Myocyte (in vitro differentiated cells): ENCODE measurements at regions not wholly inside any gene's neighbourhood (a gene's known extent, or its start where the extent isn't known, plus 50 kb on each side); places are given as distances from the start of the nearest gene placed in this dataset.
"Not testable (repeated sequence)": the region's sequence is repeated elsewhere in the genome, so short reads cannot be mapped to it uniquely, and the experiment has no call there.

Experiments
- DNase-seq: peaks from one replicate; pipeline ENCODE4 v3.0.0-alpha.2; 2012; ENCODE audit warnings: low read depth

DNA sequence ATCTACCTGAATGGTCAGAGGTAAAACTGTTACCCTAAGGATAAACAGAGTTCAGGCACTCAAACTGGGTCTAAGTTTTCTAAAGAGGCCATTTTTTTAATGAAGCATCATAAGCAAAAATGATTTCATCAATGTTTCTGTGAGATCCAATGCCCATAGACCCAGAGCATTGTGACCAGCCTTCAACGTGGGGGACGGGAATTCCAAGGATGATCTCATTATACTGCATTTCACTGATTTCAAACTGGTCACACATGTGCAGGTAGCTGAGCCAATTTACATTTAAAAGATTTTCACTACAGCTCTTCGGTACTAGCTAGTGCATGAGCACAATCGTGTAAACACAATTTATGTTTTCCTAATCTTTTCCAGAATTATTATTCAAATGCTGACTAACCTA, 472.9 kb downstream of the DIPK2A start:
- DNase-seq = no peak

DNA sequence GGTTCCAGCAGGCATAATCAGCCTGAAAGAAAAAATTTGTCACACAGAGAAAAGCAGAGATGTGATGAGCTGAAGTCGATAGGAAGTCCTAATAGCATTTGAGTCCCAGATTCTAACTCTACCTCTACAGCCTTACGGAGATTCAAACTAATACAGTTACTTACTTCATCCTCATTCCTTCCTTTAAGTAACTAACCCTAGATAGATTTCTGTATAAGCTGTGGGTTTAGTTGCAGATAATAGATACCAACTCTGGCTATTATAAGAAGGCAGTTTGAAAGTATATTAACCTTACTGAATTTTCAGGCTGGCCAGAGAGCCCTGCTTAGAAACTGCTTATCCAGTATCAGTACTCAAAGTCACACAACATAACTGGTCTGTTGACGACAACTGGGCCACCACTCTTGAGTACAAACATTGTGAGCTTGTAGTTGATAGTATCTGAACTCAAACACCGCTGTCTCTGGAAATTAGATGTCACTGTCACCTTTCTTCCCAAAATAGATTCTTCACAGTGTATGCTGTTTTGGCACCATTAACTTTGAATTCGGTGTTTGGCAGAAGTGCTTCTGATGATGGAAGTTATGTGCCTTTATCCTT, 484.3 kb downstream of the DIPK2A start:
- no peak for DNase-seq

DNA sequence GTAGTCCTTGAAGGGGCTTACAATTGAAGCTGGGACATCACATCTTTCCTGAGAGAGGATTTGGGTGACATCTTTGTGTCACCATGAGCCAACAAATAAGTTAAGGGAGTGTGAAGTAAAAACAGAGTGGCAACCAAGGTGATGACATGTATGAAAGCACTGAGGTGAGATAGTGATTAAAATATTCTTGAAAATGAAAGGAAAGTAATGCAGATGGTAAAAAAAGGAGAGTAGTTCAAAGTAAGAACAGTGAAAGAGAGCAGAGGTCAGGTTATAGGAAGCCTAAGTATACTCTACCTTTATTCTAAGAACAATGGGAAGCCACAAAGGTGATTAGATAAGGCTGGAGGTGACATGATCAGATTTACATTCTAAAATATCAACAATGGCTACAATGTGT, 486.1 kb downstream of the DIPK2A start:
- DNase-seq = no peak

DNA sequence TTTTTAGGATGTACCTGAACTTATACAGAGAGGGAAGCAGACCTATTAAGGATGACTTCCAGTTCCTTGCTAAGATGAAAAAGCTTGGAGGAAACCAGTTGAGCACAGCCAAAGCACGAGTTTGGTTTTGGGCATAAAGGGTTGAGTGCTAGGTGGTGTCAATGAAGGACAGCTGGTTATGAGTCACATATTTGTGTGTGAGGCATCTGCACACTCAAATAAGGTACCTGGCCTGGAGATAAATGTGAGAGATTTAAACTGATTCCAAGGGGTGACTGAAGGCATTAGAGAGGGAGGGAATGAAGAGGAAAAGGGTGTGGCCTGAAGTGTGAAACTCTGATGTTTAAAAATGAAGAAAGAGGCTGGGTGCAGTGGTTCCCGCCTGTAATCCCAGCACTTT, 486.7 kb downstream of the DIPK2A start:
- DNase-seq = no peak

DNA sequence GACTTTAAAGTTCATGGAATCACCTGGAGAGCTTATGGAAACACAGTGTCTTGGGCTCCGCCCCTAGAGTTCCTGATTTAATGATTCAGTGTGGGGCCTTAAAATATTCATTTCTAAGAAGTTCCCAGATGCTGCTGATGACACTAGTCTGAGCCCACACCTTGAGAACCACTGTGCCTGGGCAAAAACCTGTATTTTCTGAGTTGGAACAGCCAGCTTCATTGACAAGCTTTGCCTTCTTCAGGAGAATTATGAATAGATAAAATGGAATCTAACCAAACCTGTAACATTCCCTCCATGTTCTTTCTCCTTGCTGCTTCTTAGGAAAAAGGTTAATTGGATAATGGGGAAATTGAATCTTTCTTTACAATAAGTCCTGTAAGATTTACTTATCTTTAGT, 490.7 kb downstream of the DIPK2A start:
- no peak for DNase-seq

DNA sequence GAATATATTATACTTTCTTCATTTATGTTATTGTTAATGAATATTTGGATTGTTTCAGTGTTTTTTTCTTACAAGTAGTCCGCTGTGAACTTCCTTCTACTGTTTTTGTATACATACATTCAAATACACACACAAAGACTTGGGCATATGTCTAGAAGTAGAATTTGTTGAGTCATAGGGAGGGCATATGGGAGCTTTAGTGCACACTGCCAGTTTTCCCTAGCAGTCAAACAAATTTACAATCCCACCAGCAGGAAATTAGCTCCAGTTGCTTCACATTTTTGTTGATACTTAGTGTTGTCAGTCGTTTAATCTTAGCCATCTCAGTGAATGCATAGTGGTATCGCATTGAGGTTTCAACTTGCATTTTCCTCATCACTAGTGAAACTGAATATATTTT, 492.3 kb downstream of the DIPK2A start:
- DNase-seq = no peak

DNA sequence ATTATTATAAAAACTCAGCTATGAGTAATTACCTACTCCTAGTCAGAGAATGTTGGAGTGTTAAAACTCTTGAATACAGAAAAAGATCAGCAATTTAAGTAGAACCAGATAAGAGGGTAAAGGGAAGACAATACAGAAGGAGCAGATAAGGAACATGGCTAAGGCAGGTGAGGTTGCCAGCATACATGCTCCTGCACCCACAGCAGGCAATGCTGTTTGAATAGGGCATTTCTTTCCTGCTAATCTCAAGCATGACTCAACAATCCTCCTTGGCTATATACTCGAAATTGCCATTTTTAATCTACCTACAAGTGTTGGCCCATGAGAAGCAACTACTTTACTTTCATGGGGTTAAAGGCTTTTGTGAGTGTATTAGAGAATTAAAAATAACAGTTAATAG, 494.5 kb downstream of the DIPK2A start:
- no peak for DNase-seq

DNA sequence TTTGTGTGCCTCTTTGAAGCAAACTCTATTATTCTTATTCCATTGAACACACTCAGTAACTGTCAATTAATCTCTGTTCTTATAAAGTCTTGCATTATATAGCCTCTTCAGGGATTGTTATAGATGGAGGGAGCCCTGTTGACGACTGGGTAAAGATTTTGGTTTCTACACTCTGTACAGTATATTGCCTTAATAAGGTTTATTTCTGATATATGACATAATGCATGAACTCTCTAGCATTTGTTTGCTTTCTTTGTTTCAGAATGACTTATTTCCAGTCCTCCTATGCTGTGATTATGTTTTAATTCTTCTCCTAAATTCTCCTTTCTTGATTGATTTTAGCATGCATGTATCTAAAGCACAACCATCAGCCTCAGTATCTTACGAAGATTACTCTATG, 494.9 kb downstream of the DIPK2A start:
- no peak for DNase-seq

DNA sequence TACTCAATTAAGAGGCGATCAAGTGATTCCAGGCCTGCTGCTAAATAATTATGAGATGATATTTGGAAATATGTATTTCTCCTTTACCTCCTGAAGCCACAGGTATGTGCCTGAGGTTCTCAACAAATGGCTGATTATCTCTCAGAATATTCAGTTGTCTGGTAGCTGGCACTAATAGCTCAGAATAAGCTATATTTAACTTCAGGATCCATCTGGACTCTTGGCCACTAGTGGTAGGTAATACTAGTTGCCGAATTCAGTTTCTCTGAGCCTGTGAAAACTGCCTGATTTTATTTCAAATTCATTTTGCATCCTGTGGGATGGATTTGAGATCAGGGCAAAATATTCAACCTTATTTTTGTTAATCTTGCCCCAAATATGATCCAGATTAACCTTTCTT, 499.0 kb downstream of the DIPK2A start:
- DNase-seq = peak; percentile 7

DNA sequence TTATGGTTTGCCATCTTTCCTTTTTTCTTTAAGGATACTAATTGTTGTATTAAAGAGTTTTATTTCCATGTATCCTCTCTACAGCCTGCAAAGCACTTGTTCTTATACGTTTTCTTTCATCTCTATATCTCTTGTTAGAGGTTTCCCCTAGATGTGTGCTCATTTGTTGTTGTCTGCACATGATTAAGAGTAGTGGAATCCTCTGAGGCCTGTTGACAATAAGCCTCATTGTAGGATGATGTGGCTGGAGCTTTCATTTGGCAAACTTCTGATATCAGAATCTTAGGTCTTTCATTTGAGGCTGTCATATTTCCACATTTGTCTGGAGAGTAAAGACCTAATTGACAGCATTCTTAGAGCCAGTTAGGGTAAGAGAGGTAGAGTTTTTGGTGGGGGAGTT, 506.0 kb downstream of the DIPK2A start:
- no peak for DNase-seq

DNA sequence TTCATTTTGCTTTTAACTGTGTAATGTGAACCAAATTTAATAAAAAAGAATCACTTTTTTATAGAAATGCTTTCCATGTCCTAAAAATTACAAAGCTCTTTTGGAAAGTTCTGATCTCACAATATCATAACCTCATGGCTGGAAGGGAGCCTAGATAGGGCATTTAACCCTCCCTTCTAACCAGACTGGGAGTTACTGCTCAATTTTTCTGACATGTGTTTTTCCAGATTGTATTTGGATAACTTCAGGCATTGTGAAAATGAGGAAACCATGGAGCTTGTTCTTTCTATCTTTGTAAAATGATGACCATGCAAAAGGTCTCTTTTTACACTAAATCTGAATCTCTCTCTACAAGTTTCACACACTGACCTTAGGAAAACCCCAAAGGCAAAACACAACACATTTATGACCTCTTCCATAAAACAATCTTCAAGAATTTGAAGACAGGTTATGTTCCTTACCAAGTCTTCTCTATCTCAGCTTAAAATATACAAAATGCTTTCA, 508.8 kb downstream of the DIPK2A start:
- DNase-seq = no peak

DNA sequence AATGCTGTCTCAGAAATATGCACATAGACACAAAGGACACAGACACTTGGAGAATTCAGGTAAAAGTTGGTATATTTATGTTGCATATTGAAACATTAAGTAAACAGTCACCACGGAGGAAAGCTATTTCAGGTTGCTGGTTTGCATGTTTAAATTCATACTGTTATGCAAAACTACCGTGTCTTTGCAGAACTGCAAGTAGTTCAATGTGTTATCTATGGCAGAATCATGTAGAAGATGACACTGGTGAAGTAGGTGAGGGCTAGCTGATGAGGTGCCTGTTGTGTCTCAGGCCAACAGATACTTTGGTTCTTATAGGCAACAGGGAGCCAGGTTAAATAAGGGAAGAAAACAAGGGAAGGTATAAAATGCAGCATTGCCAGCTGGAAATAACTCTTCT, 511.3 kb downstream of the DIPK2A start:
- DNase-seq = no peak

DNA sequence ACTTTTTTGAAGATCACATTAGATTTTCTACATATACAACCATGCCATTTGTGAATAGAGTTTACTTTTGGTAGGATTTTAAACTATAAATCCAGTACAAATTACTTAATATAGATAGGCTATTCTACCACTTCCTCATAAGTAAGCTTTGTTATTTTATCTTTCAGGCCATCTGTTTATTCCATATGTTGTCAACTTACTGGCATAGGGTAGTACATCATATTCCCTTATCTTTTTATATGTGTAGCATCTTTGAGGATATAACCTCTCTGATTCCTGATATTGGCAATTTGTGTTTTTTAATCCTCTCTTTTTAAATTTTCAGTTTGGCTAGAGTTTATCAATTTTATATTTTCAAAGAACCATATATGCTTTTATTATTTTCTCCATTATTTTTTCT, 515.4 kb downstream of the DIPK2A start:
- no peak for DNase-seq

DNA sequence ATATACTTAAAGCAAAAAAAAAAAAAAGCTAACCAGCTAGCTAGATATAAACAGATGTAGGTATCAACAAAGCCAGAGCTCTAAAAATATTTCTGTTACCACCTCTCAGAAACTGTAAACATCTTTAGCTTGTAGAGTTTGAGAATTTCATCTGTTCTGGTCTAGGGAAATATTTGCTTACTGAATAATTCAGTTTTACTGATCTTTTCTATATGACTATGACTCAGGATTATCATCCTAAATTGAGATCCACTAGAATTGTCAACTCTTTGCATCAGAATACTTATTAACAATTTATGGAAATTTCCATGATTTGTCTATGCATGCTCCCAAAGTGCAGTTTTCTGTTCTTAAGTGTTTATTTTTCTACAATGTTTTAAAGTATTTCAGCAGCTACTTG, 517.3 kb downstream of the DIPK2A start:
- DNase-seq = no peak

DNA sequence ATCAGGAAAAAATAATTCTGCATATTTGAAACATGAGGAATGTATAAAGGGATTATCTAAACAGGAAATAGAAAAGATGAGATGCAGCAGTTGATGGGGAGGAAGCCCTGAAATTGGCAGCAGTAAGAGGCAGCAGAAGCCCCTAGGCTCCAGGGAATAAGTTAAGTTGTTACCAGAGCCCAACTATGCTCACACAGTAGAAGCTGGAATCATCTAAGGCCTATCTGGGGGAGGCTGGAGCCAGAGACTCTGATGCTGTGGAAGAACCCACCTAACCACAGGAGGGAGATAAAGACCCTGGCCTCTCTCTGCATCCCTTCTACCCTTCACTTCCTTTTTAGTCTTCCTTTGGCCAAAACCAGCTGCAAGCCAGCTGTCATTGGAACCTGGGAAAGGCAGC, 519.7 kb downstream of the DIPK2A start:
- peak; percentile 2 for DNase-seq

DNA sequence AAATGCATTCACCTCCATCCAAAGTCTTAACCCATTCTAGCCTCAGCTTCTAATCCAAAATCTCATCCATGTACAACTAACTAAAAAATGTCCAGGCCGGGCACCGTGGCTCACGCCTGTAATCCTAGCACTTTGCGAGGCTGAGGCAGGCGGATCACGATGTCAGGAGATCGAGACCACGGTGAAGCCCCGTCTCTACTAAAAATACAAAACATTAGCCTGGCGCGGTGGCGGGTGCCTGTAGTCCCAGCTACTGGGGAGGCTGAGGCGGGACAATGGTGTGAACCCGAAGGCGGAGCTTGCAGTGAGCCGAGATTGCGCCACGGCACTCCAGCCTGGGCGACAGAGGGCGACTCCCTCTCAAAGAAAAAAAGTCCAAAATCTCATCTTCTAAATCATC, 523.0 kb downstream of the DIPK2A start:
- not testable (repeated sequence) for DNase-seq

DNA sequence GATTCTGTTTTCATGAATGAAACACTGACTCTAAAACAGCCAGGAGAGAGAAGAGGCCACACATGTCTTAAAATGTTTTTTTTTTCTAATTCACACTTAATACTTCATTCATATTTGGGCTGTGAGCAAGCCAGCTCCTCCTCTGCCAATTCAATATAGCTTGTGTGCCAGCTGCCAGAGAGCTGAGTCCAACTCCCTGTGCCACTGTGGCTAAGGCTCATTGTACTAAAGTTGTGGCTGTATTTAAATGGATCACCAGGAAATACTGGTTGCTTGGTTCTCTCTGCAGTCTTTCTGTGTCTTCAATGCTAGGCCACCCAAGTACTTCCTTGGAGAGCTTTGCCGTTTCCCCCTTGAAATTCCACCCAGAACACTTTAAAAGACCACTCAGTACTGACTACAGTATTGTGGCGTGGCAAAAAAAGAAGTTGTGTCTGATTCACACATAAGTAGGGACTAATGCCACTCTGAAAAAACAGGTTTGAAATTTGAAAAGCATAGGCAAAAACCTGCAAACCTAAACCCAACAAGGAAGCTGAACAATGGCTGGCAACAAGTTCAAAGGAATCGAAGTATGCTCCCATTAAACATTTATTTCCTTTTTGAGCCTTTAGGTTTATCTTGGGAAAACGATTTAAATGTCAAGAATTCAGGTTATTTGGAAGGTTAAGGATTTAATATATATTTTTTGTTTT, 524.7 kb downstream of the DIPK2A start:
- peak; percentile 38 for DNase-seq

DNA sequence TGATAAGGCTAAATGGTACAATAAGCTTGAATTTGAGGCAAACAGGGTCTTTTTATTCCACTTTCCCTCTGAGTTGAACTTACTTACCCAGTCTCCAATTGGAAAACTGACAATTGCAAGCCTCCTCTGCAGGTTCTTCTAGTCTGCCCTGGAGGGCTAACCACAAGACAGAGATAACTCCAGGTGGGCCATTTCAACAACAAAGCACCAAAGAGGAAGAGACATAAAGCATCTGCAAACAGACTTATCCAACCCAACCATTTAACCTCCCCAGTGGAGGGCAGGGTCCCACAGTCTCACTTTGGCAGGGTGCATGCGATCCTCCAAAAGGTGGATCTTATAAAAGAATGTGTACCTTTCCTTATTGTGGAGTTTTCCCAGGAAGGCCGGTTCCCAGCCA, 525.8 kb downstream of the DIPK2A start:
- DNase-seq = no peak

DNA sequence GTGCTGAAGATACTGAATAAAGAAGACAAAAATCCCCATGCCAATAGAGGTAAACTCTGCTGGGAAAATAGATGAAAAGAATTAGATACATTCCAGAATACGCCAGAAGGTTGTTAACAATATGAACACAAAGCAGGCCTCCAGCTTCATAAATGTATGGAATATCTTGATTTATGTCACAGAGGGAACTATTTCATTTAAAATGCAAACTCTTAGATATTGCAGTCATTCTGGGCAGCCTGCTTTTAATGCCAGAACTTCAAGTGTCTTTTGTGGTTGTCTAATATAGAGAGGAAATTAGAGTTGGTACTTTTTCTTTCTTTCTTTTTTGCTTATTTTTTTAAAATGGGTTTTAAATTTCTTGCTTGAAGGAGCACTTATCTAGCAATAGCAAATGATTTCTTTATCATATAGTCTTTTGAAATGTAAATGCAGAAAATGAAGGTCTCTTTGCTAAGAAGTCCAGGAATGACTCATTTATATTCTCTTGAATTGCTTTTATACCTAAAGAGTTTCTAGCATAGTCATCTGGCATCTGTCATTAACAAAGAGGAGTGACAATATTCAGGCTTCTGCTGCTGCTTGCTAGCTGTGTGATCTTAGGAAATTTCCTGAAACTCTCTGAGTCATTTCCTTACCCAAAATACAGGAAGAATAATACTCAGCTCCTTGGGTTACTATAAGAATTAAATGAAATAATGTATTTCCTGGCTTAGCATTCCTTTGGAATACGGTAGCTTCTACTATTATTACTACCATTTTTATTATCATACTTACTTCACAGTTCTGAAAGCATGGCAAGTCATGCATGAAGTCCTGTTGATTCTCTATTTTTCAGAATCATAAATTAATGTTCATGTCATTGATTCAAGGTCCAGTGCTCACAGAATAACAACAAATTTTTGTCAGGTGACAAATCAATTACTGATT, 527.6 kb downstream of the DIPK2A start:
- DNase-seq = no peak

DNA sequence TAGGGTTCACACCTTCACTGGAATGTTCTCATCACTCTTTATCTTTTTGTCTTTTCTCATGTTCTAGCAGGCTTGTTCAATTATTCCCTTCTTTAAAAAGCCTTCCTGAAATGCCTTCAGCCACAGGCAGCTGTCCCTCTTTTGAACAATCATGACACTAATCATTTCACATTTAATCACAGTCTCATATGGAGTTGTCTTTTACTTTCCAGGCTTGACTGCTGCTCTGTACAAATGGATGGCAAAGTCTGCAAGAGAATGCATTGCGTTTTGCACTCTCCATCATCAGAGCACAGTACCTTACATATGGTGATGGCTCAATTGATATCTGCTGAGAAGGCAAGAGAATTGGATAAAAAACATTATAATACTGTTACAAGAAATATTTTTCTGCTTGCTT, 529.8 kb downstream of the DIPK2A start:
- DNase-seq = peak; percentile 10

DNA sequence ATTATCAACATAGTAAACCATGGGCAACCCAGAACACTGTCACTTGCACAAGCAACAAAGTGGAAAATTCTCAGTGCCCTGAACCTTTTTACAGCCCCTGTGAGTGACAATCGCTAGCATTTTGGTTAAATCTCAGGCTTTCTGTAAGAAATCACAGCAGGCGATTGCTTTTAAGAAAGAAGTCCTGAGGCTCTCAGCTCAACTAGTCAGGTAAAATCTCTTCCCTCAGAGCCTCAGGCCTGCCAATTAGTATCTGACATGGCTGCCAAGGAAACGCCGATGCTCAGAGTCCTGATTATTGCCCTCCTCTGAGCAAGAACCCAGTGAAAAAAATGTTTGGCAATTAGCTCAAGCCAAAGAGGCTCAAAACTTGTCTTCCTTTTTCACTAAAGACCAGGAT, 530.8 kb downstream of the DIPK2A start:
- DNase-seq = no peak

DNA sequence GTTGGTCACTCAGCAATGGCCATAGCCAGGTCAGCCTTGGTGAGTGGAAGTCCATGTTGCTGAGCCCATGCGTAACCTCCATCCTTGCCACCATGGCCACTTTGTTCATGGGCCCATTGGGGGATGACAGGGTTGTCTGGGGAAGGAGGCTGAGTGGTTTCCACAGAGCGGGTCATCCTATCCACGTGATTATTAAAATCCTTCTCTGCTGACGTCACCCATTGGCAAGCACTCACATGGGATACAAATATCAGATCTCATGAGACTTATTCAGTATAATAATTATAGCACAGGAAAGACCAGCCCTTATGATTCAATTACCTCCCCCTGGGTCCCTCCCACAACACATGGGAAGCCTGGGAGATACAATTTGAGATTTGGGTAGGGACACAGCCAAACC, 534.8 kb downstream of the DIPK2A start:
- peak; percentile 14 for DNase-seq
